ENCODE measurements at regions not wholly inside any gene's neighbourhood (a gene's known extent, or its start where the extent isn't known, plus 50 kb on each side); places are given as distances from the start of the nearest gene placed in this dataset.
"Not testable (repeated sequence)": the region's sequence is repeated elsewhere in the genome, so short reads cannot be mapped to it uniquely, and the experiment has no call there.

GRCh38 chr5:174900240-174900865 lies 176.0 kb downstream of the MSX2 start:
- DNase-seq: no peak

- DNase-seq: no peak
Observed at GRCh38 chr5:174897281-174897950, 173.0 kb downstream of the MSX2 start.

- DNase-seq: no peak
Observed at GRCh38 chr5:174895360-174895759, 171.0 kb downstream of the MSX2 start.

GRCh38 chr5:174892742-174893141 lies 168.4 kb downstream of the MSX2 start:
- no peak for DNase-seq

- DNase-seq: not testable (repeated sequence)
Observed at GRCh38 chr5:174880412-174881200, 156.2 kb downstream of the MSX2 start.

- DNase-seq: no peak
Observed at GRCh38 chr5:174877987-174878386, 153.6 kb downstream of the MSX2 start.

- no peak for DNase-seq
Observed at GRCh38 chr5:174872271-174872670, 147.9 kb downstream of the MSX2 start.

- DNase-seq: no peak
Observed at GRCh38 chr5:174852143-174852542, 127.8 kb downstream of the MSX2 start.

GRCh38 chr5:174850565-174851169 lies 126.3 kb downstream of the MSX2 start:
- no peak for DNase-seq

- no peak for DNase-seq
Observed at GRCh38 chr5:174849426-174849825, 125.0 kb downstream of the MSX2 start.

GRCh38 chr5:174844971-174845370 lies 120.6 kb downstream of the MSX2 start:
- DNase-seq: no peak

- DNase-seq: no peak
Observed at GRCh38 chr5:174843263-174844250, 119.2 kb downstream of the MSX2 start.

GRCh38 chr5:174840435-174840834 lies 116.1 kb downstream of the MSX2 start:
- DNase-seq: no peak

GRCh38 chr5:174839196-174839595 lies 114.8 kb downstream of the MSX2 start:
- no peak for DNase-seq

- no peak for DNase-seq
Observed at GRCh38 chr5:174837919-174838902, 113.8 kb downstream of the MSX2 start.

- DNase-seq: no peak
Observed at GRCh38 chr5:174834081-174834480, 109.7 kb downstream of the MSX2 start.

GRCh38 chr5:174832811-174833210 lies 108.4 kb downstream of the MSX2 start:
- no peak for DNase-seq

GRCh38 chr5:174832025-174832424 lies 107.6 kb downstream of the MSX2 start:
- DNase-seq: no peak

GRCh38 chr5:174831031-174831660 lies 106.8 kb downstream of the MSX2 start:
- DNase-seq: no peak

- DNase-seq: no peak
Observed at GRCh38 chr5:174829511-174829864, 105.1 kb downstream of the MSX2 start.

Measured in Kasumi-1 (cell line).